SKM-1 (cell line): ENCODE measurements at regions not wholly inside any gene's neighbourhood (a gene's known extent, or its start where the extent isn't known, plus 50 kb on each side); places are given as distances from the start of the nearest gene placed in this dataset.

ENCODE experiments used
- DNase-seq: peaks from one replicate; lab custom pipeline; 2025; ENCODE audit not compliant: unreplicated experiment; lab: John Stamatoyannopoulos, UW

- no peak for DNase-seq
Measured at GRCh38 chr3:40848421-40848820, 323.7 kb downstream of the ZNF621 start.

- no peak for DNase-seq
Measured at GRCh38 chr3:40850861-40851260, 326.1 kb downstream of the ZNF621 start.

- no peak for DNase-seq
Measured at GRCh38 chr3:40851836-40852235, 327.1 kb downstream of the ZNF621 start.

GRCh38 chr3:40852712-40853111 lies 328.0 kb downstream of the ZNF621 start:
- DNase-seq = no peak

- DNase-seq = no peak
Measured at GRCh38 chr3:40853474-40853873, 328.7 kb downstream of the ZNF621 start.

GRCh38 chr3:40855871-40856270 lies 331.1 kb downstream of the ZNF621 start:
- DNase-seq = no peak

- no peak for DNase-seq
Measured at GRCh38 chr3:40858364-40859115, 333.8 kb downstream of the ZNF621 start.

- DNase-seq = no peak
Measured at GRCh38 chr3:40862946-40863345, 336.4 kb upstream of the CTNNB1 start.

- no peak for DNase-seq
Measured at GRCh38 chr3:40864146-40864782, 335.0 kb upstream of the CTNNB1 start.

GRCh38 chr3:40864915-40865314 lies 334.4 kb upstream of the CTNNB1 start:
- no peak for DNase-seq

- no peak for DNase-seq
Measured at GRCh38 chr3:40867797-40868196, 331.5 kb upstream of the CTNNB1 start.

- DNase-seq = no peak
Measured at GRCh38 chr3:40869013-40869412, 330.3 kb upstream of the CTNNB1 start.

- no peak for DNase-seq
Measured at GRCh38 chr3:40869939-40870338, 329.4 kb upstream of the CTNNB1 start.

- no peak for DNase-seq
Measured at GRCh38 chr3:40871394-40871793, 327.9 kb upstream of the CTNNB1 start.

GRCh38 chr3:40872258-40872920 lies 326.9 kb upstream of the CTNNB1 start:
- no peak for DNase-seq

GRCh38 chr3:40873476-40873875 lies 325.8 kb upstream of the CTNNB1 start:
- no peak for DNase-seq

GRCh38 chr3:40873934-40874699 lies 325.2 kb upstream of the CTNNB1 start:
- DNase-seq = no peak

- no peak for DNase-seq
Measured at GRCh38 chr3:40875581-40875980, 323.7 kb upstream of the CTNNB1 start.

GRCh38 chr3:40876009-40876408 lies 323.3 kb upstream of the CTNNB1 start:
- DNase-seq = no peak

- no peak for DNase-seq
Measured at GRCh38 chr3:40876496-40876895, 322.8 kb upstream of the CTNNB1 start.

- DNase-seq = no peak
Measured at GRCh38 chr3:40877631-40878463, 321.5 kb upstream of the CTNNB1 start.
